ENCODE measurements at regions not wholly inside any gene's neighbourhood (a gene's known extent, or its start where the extent isn't known, plus 50 kb on each side); places are given as distances from the start of the nearest gene placed in this dataset.

DNA sequence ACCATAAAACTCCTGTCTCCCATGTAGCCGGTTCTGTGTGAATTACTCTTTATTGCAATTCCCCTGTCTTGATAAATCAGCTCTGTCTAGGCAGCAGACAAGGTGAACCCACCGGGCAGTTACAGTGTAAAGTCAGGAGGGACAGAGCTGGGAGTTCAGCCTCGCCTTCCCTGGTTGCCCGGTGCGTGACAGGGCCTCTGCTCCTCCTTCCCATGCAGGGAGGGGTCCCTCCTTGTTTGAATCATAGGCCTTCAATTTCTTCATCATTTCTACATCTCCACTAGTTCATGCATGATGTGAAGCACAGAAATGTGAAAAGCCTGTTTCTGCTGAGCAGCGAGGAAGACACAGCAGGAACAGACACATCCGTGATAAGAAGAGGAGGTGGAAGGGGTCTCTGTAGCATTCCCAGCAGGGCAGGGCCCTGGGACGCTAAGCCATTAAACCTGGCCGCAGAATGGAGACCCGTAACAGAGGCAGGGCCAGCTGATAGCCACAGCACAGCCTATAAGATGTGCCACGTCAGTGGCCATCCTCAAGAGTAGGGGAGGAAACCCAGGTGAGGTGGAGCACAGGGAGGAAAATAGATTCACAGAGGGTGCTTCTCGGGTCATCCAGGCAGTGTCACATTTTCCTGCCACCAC, 106.7 kb upstream of the CST7 start:
- H3K4me2 ChIP-seq (ENCODE audit: insufficient read depth, low read length), result no peak overlapping the region
- no peak overlapping the region for H3K4me3 ChIP-seq
- no peaks in the 10 kb centered on the region for H3K9me3 ChIP-seq (replicated peaks; ENCODE audit: control insufficient read depth, insufficient read depth, low read depth, low read length)
- in situ Hi-C loops (cut with MboI), result no loop called here
- no peak for TF ChIP-seq SMARCA5 (IDR thresholded peaks at IDR 0.05)
- no peak for TF ChIP-seq ARHGAP35 (IDR thresholded peaks at IDR 0.05; ENCODE audit: partially characterized antibody)
- TF ChIP-seq CBFA2T2 (conservative IDR thresholded peaks at IDR 0.05), result no peak
- no peak for TF ChIP-seq SETDB1 (IDR thresholded peaks at IDR 0.05; ENCODE audit: low read length)
- TF ChIP-seq ZNF3 (CRISPR knock-in tag; IDR thresholded peaks at IDR 0.05), result no peak
- WGBS (ENCODE audit: insufficient coverage, low coverage, missing lambda C conversion rate), result 0% methylated on average over 11 of the region's 12 CpGs
- DNase-seq (ENCODE audit: extremely low read depth in 1 of 4, low spot score in 3 of 4), result no peak
- no peaks in the 10 kb centered on the region for H4K20me1 ChIP-seq (replicated peaks; ENCODE audit: control insufficient read depth, insufficient read depth, low read length)
- no peak for FAIRE-seq
- intact Hi-C loops (cut with micrococcal nuclease), result no loop called here
- H3K27ac ChIP-seq (ENCODE audit: extremely low read depth, low read depth, low read length), result no peak overlapping the region
- H3K79me2 ChIP-seq (ENCODE audit: control insufficient read depth, insufficient read depth, low read length), result no peaks in the 10 kb centered on the region
- ChIA-PET CTCF (ENCODE audit: low intra/inter-chr PET ratio) (no interaction called here), POLR2A (no interaction called here)
- H3K9ac ChIP-seq (ENCODE audit: insufficient read depth in 1 of 2, low read depth in 2 of 2, low read length in 2 of 2), result no peak overlapping the region
- no TSS peak for BruUV-seq (replicated peaks)
- no peak overlapping the region for H2AFZ ChIP-seq (ENCODE audit: low read depth, low read length)
- no peak for ATAC-seq
- H3K36me3 ChIP-seq (ENCODE audit: control insufficient read depth, insufficient read depth, low read length), result no peaks in the 10 kb centered on the region
- no peaks in the 10 kb centered on the region for H3K27me3 ChIP-seq (ENCODE audit: control insufficient read depth in 2 of 2, insufficient read depth in 2 of 2, low read length in 2 of 2)
- H3K9me1 ChIP-seq (ENCODE audit: control insufficient read depth, insufficient read depth, low read length), result no peaks in the 10 kb centered on the region
- H3K4me1 ChIP-seq (replicated peaks in 1 of 2; ENCODE audit: control insufficient read depth in 2 of 2, insufficient read depth in 2 of 2, low read length in 2 of 2), result no peaks in the 10 kb centered on the region

DNA sequence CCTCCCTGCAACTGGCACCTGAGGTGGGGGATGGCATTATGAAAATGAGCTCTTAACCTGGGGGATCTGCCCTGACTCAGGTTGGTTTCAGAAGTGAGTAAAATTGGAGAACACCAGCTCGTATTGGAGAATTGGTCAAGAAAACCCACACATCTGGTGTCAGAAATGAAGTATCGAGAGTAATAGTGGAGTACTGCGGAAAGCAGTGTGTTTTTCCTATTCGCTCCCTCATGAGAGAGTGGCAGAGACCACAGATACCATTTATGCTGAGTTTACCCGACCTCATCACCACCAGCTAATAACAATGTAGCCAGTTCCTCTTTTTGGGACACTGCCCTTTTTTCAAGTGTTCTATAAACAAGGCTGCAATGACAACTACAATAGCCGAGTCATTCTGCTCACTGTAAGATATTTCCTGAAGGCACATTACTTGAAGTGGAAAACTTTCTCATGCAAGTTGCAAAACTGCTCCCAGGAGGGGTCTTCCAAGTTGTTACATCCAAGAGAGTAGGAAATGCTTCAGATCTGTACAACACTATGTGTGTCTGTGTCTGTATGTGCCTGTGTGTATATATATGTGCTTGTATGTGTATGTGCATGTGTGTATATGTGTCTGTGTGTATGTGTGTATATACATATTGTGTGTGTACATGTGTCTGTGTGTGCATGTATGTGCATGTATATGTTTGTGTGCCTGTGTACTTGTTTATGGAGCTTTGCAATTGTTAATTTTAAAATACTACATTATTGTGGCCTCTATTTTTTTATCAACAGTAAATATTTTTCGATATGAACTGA, 106.0 kb upstream of the CST7 start:
- Histone ChIP-seq H3K4me2 (ENCODE audit: insufficient read depth, low read length) (no peak overlapping the region), H4K20me1 (replicated peaks; ENCODE audit: control insufficient read depth, insufficient read depth, low read length) (no peaks in the 10 kb centered on the region), H3K4me1 (replicated peaks in 1 of 2; ENCODE audit: control insufficient read depth in 2 of 2, insufficient read depth in 2 of 2, low read length in 2 of 2) (no peaks in the 10 kb centered on the region), H3K9ac (ENCODE audit: insufficient read depth in 1 of 2, low read depth in 2 of 2, low read length in 2 of 2) (no peak overlapping the region), H3K9me3 (replicated peaks; ENCODE audit: control insufficient read depth, insufficient read depth, low read depth, low read length) (no peaks in the 10 kb centered on the region), H3K27ac (ENCODE audit: extremely low read depth, low read depth, low read length) (no peak overlapping the region), H3K27me3 (ENCODE audit: control insufficient read depth in 2 of 2, insufficient read depth in 2 of 2, low read length in 2 of 2) (no peaks in the 10 kb centered on the region), H2AFZ (ENCODE audit: low read depth, low read length) (no peak overlapping the region), H3K9me1 (ENCODE audit: control insufficient read depth, insufficient read depth, low read length) (no peaks in the 10 kb centered on the region), H3K36me3 (ENCODE audit: control insufficient read depth, insufficient read depth, low read length) (no peaks in the 10 kb centered on the region), H3K79me2 (ENCODE audit: control insufficient read depth, insufficient read depth, low read length) (no peaks in the 10 kb centered on the region), H3K4me3 (no peak overlapping the region)
- FAIRE-seq (no peak), ATAC-seq (no peak), DNase-seq (ENCODE audit: extremely low read depth in 1 of 4, low spot score in 3 of 4) (no peak)
- WGBS (ENCODE audit: insufficient coverage, low coverage, missing lambda C conversion rate), result 0% methylated on average over 7 of the region's 7 CpGs
- CTCF ChIA-PET (ENCODE audit: low intra/inter-chr PET ratio), result no interaction called here
- POLR2A ChIA-PET, result no interaction called here
- BruUV-seq (replicated peaks), result no TSS peak
- intact Hi-C loops (cut with micrococcal nuclease) (no loop called here), in situ Hi-C loops (cut with MboI) (no loop called here)
- TF ChIP-seq, protein P1, sequence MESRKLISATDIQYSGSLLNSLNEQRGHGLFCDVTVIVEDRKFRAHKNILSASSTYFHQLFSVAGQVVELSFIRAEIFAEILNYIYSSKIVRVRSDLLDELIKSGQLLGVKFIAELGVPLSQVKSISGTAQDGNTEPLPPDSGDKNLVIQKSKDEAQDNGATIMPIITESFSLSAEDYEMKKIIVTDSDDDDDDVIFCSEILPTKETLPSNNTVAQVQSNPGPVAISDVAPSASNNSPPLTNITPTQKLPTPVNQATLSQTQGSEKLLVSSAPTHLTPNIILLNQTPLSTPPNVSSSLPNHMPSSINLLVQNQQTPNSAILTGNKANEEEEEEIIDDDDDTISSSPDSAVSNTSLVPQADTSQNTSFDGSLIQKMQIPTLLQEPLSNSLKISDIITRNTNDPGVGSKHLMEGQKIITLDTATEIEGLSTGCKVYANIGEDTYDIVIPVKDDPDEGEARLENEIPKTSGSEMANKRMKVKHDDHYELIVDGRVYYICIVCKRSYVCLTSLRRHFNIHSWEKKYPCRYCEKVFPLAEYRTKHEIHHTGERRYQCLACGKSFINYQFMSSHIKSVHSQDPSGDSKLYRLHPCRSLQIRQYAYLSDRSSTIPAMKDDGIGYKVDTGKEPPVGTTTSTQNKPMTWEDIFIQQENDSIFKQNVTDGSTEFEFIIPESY (CRISPR knock-in tag; IDR thresholded peaks at IDR 0.05), result no peak
- TF ChIP-seq, protein P2, sequence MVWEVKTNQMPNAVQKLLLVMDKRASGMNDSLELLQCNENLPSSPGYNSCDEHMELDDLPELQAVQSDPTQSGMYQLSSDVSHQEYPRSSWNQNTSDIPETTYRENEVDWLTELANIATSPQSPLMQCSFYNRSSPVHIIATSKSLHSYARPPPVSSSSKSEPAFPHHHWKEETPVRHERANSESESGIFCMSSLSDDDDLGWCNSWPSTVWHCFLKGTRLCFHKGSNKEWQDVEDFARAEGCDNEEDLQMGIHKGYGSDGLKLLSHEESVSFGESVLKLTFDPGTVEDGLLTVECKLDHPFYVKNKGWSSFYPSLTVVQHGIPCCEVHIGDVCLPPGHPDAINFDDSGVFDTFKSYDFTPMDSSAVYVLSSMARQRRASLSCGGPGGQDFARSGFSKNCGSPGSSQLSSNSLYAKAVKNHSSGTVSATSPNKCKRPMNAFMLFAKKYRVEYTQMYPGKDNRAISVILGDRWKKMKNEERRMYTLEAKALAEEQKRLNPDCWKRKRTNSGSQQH (CRISPR knock-in tag; IDR thresholded peaks at IDR 0.05), result no peak
- TF ChIP-seq, protein P3, sequence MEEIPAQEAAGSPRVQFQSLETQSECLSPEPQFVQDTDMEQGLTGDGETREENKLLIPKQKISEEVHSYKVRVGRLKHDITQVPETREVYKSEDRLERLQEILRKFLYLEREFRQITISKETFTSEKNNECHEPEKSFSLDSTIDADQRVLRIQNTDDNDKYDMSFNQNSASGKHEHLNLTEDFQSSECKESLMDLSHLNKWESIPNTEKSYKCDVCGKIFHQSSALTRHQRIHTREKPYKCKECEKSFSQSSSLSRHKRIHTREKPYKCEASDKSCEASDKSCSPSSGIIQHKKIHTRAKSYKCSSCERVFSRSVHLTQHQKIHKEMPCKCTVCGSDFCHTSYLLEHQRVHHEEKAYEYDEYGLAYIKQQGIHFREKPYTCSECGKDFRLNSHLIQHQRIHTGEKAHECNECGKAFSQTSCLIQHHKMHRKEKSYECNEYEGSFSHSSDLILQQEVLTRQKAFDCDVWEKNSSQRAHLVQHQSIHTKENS (CRISPR knock-in tag; IDR thresholded peaks at IDR 0.05), result no peak
- peak; percentile 94 for TF ChIP-seq SPI1 (IDR thresholded peaks at IDR 0.05; ENCODE audit: borderline replicate concordance, low read depth, low read length)
- TF ChIP-seq, protein P4, sequence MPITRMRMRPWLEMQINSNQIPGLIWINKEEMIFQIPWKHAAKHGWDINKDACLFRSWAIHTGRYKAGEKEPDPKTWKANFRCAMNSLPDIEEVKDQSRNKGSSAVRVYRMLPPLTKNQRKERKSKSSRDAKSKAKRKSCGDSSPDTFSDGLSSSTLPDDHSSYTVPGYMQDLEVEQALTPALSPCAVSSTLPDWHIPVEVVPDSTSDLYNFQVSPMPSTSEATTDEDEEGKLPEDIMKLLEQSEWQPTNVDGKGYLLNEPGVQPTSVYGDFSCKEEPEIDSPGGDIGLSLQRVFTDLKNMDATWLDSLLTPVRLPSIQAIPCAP (CRISPR knock-in tag; IDR thresholded peaks at IDR 0.05; ENCODE audit: borderline replicate concordance), result no peak
